NCI-H1436 treated with DMSO at 0.1 percent for 48 hours (cell line): ENCODE measurements at regions not wholly inside any gene's neighbourhood (a gene's known extent, or its start where the extent isn't known, plus 50 kb on each side); places are given as distances from the start of the nearest gene placed in this dataset.

Experiments
- DNase-seq: peaks from one replicate; lab custom pipeline; 2025; lab: John Stamatoyannopoulos, UW

DNA sequence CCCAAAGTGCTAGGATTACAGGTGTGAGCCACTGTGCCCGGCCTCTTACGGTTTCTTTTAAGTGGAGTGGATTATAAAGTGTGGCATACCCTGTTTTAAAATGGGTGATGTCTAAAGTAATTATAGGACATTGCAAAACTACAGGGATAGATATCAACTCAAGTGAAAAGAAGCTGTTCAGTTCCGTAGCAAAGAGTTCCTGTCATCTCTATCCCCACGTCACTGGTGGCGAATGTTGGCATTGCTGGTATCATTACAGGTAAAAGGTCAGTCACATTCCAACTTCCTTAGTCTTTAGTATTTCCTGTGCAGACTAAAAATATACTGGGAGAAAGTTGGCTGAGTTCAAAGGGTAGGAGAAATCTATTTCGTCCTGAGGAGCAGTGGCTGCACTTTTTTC lies 95.6 kb upstream of the SLC38A2 start:
- DNase-seq = no peak

DNA sequence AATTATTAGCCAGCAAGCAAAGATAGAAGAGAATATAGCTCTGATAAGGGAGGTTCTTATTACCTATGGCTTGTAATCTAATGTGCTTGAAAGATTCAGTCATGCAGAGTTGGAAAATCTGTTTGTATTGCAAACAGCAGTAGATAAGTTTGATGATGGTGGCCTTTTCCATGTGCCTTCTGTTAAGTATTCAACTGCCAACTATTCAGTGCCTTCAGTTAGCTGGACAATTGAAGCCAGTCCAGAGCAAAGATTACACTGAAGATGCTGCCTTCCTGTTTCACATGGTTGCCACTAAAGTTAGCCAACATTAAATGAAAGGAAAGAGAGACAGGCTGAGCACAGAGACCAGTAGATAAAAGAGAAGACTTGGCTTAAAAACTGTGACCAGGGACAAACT lies 92.7 kb upstream of the SLC38A2 start:
- no peak for DNase-seq

DNA sequence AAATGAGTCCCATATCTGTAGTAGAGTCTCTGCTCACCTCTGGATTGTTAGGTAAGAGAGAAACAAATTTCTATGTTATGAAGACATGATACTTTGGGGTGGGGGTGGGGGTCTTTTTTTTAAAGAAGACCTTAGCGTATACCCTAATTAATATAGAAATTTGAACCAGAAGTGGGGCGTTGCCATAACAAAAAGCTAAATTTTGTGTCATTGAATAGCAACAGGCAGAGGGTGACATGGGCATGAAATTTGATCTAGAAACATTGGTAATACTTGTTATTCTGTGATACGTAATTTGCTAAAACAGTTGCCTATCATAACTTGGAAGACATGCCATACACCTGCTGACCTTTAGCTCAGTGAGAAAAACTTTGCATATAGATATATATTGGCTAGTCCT lies 92.3 kb upstream of the SLC38A2 start:
- no peak for DNase-seq

DNA sequence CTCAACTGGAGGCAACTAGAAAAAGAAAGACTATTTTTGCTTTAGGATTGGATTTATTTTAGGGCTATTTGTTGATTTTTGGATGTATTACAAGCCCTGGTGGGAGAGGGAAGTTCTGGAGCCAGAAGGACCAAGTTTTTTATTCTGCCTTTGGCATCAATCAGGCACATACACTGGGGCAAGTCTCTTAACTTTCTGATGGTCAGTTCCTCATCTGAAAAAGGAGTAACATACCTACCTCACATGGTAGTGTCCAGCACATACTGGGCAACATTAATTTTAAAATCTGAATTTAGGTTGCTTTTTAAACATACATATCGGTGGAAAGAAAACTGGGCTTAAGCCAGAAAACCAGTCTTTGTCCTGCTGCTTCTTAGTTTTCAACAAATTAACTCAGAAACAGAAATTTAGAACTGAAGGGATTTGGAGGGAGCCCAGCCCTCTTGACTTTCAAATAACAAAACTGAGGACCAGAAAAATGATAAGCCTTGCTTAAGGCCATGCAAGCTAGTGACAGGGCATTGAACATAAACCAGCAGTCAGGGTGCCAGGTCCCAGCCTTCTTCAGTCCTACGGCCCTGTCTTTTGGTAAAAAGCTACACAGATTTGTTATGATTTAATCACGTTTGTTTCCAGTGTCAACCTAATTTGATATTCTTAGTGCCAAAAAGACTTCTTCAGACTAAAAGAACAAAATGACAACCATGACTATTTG lies 90.2 kb upstream of the SLC38A2 start:
- no peak for DNase-seq

DNA sequence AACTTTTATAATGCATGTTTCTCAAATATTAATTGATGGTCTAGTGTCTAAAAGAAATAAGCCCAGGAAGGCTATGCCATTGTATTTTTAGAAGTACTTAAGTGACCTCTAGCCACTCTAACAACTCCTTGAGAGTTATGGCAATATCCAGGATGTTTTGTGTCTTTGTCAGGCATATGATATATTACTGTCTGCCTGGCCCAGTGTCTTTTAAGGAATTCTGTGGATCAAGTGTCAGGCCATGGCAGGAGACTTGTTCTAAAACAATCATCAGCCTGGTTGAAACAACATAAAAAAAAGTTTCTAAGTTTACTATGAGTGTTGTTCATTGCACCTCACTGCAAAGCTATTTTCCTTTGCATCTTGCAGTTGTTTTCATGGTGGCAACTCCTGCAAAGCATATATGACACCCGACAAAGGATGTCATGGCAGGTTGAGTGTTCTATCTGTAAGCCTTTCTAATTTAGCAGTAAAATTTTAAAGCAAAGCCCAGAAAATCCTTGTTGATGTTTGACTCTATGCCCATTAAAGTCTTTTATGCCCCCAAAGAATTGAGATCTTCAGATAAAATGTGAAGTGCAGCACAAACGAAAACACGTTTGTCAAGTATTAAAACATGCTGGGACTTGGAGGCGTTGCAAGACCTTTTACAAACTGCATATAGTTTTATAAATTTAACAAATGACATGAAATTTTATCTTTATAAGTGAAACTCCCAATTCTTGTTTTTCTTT lies 89.5 kb upstream of the SLC38A2 start:
- DNase-seq = no peak

DNA sequence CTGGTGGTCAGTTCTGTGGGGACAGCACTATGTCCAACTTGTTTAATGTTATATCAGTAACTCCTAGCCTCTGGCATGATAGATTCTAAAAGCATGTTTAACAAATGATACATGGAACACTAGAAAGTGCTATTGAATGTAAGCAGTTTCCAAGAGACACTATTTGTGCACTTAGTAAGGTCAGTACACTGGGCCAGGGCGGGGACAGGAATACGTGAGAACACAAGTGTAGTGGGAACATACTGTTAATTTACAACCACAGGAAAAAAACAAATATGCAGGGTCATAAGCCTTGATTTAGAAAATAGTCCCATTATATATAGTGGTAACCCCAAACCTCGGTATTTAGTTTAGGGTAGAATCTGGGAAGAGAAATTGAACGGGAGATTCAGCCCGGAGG lies 88.9 kb upstream of the SLC38A2 start:
- DNase-seq = no peak

DNA sequence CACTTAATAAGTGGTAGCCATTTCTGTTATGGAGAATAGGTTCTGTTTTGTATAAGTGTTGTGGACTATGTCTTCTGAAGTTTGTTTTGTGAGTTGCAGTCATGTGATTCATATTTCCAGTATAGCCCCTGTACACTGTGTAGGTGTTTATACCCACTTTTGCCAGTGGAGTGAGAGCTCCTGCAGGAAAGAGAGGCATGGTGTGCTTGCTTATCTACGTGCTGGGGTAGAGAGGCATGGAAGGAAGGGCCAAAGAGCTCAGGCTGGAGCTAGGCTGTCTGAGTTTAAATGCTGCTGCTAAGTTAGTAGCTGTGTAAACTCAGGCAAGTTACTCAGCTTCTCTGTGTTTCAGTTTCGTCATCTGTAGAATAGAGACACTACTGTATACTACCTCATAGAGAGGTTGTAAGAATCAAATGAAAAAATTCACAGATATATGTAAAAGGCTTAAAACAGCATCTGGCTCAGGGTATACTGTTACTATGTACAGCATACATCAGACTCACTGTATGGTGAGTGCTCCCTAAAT lies 88.2 kb upstream of the SLC38A2 start:
- DNase-seq = no peak

DNA sequence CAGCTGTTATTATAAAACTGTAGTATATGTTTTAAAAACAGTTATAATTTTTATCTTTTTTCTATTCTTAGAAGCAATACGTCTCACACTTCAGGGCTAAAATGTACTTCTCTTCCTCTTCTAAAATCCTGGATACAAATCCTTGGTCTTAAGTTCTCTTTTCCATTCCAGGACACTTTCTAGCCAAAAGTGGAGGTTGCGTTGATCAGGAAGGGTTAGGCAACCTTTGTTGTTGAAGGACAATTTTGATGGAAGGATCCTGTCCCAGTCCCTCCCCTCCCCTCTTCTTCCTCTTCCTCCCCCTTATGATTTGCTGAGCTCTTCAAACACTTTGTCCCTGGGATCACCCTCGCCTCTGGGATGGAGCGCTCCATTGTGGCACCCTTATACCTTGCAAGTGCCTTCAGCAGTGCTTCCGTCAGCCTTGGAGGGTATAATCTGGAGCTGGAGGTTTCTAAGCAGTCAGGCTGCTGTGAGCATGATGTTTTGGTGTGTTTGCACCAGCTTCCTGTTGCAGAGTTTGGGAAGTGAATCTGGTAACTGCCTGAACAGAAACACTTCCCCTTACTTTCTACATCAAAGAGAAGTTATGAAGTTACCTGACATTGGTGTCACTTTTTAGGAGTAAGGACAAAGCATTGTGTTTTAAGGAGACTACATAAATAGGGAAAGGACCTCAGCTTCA lies 87.4 kb upstream of the SLC38A2 start:
- no peak for DNase-seq

DNA sequence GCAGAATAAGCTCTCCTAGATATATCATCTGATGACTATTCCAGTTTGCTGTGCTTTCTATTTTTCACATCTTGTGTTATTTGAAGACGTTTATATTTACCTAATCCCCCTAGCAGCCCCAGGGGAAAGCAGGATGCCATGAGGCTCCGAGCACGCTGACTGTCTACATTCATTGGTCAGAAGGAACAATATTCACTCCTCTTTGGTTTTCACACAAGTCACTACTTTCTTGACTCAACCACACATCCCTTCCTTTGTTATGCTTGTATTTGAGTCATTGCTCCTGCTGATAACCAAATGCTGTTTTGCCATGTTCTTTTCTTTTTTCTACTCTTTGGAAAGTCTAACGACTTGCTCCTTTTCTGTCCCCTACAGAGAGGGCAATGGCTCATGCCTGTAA lies 86.5 kb upstream of the SLC38A2 start:
- DNase-seq = no peak

DNA sequence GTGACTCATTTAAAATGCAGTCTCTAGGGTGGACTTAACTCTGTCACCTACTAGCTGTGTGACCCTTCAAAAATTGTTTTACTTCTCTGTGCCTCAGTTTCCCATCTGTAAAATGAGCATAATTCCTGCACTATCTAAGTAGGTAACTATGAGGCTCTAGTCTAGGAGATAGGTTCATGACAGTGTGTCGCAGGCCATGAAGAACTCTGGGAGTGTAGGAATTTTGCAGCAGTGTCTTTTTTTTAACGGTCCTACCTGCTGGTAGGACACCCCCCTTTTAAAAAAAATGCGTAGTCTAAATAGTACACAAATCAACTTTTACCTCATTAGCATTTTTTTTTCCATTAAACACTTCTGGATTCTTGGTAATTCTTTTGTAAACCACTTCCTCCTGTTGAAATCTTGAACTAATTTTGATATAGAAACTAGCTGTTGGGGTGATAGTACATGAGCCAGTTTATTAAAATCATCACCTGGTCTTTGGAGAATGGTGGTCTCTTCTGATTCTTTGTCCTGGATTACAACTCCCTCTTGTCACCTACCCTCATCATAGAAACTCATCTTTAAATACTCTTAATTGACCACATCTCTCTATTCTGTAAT lies 86.0 kb upstream of the SLC38A2 start:
- DNase-seq = no peak

DNA sequence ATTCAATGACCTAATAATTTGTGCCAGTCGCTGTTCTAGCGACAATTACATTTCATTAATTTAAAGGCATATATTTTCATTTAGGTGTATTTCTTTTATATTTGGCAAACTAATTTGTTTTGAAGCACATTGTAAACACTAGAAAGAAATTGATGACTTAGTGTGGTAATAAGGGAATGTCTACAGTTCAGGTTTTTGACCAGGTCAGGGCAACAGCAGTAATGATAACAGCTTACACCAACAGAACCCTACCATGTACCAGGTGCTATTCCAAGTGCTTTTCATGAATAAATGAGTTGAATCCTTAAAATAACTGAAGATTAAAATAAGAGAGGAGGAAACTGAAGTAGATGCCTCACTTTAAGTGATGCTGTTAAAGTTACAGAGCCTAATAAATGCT lies 85.4 kb upstream of the SLC38A2 start:
- no peak for DNase-seq

DNA sequence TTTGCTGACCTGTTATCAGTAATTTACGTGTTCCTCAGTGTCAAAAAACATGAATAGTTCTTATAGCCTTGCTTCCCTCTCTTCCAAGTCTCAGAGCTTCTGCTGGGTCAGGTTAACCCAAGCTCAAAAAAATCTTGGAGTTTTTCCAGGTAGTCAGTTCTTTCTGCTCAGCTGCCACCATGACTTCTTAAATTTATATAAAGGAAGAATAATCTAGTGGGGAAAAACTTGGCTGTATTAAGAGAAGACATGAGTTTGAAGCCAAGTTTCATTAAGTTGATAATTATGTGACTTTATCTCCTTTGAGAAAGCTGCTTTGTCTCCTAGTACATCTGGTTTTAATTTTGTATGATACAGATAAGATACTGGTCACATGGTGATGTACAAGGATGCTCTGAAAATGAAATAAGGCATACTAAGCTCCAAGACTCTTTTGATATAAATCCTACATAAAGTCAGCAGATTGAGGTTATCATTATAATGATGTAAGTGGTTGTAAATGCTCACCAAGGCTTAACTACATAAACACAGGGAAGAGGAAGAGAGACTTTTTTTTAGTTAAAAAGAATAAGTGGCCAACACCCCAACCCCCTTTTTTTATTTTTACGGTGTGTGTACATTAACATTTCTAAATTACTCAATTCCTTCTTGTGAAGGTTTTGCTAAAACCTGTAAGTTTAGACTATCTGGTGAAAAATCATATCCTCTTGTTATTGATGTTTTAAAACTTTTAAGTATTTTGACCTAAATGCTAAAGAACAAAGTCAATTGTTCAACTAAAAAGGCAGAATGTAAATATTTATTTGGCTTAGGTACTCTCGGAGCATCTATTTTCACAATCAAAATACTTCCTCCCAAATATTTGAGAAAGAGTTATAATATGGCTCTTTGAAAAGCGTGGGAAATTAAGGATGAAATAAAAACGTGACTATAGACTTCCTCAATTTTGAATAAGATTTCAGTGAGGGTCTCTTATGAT lies 84.1 kb upstream of the SLC38A2 start:
- no peak for DNase-seq

DNA sequence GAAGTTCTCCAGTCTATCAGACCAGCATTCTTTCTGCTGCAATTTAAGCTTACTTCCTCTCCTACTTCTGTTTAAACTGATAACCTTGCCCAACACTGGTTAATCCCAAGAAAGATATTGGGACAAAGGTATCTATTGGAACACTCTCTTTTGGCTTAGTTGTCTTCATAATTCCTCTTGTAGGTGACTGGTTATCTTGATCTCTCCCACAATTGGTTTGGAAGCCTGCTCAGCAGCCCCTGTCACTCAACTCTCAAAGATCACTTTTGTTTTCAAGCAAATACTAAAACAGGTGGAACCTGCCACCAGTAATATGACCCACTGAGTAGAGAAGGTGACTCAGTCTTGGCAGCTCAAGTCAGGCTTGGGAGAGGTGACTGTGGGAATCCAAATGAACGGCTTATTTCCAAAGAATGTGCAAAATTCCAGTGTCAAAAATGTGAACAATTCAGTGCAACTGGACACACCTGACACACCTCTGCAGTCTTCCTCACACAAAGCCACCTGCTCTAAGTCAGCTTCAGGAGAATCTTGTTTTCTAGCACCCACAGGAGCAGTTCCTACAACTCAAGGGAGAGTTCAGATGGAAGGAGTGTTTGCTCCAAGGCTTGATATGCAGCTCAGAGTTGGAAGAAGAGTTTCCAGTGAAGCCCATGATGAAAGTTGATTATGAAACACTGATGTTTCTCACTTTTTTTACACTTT lies 83.2 kb upstream of the SLC38A2 start:
- DNase-seq = no peak

DNA sequence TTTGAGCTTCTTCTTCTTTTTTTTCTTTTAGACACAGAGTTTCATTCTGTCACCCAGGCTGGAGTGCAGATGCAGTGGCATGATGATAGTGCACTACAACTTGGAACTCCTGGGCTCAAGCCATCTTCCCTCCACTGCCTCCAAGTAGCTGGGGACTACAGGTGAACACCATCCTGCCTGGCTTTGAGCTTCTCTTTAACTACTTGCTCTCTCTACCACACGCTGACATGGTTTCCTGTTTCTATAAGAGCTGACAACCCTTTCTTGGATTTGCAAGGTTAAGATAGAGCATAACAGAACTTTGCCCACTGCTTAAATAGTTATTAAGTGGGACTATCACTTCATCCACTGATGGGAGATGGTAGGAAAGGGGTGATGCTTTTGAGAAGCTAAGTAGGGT lies 82.4 kb upstream of the SLC38A2 start:
- DNase-seq = no peak

DNA sequence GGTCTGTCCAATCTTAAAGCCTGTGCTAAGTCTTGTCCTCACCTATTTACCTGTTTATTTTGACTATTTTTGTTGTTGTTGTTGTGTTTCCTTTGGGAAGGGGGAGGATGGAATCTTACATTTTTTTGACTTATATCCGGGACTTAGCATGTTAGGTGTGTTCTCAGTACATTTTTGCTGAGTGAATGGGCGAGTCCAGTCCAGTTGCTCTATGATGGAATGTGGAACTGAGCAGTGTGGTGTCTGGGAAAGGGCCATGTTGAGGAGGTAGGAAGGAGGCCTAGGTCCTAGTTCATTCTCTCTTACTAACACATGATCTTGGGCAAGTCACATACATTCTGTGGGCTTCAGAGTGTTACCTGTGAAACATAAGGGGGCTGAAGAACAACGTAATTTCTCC lies 80.9 kb upstream of the SLC38A2 start:
- DNase-seq = no peak

DNA sequence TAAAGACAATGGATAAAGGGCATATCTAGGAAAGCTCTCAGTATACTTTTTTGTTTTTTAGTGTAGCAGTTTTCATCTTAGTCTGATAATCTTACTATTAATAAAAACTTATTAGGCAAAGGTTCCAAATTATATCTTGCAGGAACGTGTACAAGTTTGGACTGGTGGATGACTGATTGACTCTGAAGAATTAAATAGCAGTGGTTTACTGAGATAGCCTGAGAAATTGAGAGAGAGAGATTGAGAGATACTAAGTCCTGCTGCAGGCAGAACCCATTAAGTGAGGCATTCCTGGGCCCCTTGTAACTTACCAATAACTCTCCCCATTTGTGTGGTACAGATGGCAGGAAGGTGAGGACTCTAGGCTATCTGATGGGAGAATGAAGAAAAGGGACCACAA lies 80.2 kb upstream of the SLC38A2 start:
- no peak for DNase-seq

DNA sequence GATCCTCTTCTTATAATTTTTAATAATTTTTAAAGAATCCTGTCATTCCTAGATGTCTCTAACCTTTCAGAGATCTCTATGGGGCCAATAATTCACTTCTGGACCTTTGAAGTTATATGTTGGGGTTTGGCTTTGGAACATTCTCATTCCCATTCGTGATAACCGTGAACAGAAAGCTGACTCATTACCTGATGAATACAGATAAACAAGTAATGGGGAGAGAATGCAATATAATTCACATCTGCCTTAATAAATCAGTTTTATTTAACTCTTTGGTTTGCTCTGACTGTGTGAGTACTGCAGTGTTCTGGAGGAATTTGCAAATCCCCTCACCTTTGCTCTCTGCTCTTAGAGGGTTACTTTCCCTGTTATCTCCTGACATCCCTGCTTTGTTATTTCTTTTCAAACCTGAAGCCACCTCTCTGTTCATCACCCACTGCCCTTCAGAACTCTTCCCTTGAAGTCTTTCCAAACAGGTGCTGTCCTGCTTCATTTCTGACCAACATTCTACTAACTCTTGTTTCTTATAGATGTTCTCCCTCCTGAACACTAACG lies 79.6 kb upstream of the SLC38A2 start:
- no peak for DNase-seq

DNA sequence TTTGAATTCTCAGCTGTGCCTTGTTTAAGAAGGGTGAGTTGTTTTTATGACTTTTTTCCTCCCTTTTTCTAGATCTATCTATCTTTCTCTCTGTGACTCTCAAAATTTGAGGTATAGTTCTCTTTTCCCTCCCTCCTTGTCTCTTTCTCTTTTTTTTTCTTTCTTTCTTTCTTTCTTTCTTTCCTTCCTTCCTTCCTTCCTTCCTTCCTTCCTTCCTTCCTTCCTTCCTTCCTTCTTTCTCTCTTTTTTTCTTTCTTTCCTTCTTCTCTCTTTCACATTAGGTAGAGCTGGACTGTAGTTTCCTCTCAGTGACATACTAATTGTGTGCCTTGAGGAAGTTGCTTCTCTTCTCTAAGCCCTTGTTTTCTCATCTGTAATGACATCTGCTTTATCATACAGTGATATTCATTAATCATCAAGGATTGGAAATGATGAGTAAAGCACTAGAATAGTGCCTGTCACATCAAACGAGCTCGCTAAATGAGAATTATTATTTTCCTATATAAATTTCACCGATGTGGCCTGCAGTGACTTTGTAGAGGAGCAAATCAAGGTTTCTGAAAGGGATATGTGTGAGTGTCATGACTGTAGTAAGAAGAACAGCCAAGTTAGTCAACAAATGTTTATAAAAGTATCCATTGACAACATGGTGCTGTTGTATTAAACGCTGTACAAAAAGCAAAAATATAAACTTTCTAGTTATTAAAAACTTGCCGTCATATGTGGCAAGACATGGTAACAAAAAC lies 78.9 kb upstream of the SLC38A2 start:
- DNase-seq = no peak

DNA sequence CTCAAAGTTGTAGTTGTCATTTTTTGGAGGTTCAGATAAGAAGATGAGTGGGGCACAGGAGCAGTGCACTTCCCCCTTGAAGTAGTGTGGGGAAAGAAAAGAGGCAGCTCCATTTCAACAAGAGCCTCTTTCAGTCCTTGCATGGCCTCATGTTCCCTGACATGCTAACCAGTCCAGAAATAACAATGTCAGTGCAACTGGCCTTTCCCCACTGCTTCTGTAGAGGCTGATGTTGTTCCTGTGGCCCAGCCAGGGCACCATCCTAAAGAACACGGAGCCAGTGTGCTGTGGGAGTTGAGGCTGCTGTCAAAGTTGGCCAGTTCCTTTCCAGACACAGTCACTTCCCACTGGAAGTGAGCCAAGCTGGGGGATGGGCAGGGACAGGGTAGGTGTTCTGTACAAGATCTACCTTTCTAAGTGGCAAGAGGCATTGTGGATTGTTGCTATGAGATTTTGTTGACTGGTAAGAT lies 77.7 kb upstream of the SLC38A2 start:
- DNase-seq = no peak

DNA sequence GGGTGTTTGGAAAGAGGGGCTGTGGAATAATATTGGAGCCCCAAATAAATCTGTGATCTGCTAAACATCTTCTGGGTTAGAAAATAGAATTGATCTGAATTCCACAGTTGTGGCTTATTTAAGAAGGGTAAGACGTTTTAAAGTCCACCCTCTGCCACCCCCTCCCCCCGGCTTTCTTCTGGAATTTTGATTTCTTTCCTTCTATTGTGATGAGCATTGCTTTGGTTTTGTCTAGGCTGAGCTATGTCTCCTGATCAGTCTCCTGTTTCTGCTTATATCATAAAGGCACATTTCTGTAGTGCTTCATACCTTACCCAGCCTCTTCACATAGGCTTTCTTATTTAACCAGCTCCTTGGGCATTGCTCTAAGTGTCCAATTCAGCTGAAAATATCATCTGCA lies 77.3 kb upstream of the SLC38A2 start:
- DNase-seq = no peak
